CD4-positive, alpha-beta T cell treated with Interleukin-17A for 1 hour (primary cell): ENCODE measurements at regions not wholly inside any gene's neighbourhood (a gene's known extent, or its start where the extent isn't known, plus 50 kb on each side); places are given as distances from the start of the nearest gene placed in this dataset.

ENCODE experiments used
- DNase-seq: peaks from one replicate; pipeline ENCODE4 v3.0.0-alpha.2; 2020

GRCh38 chr1:218584418-218585155 is 239.5 kb downstream of the TGFB2 start:
- DNase-seq: no peak

- DNase-seq: no peak
These were observed 240.5 kb downstream of the TGFB2 start for GRCh38 chr1:218585511-218586184.

- DNase-seq: no peak
These were observed 242.8 kb downstream of the TGFB2 start for GRCh38 chr1:218587900-218588299.

GRCh38 chr1:218588540-218589172 is 243.5 kb downstream of the TGFB2 start:
- DNase-seq: no peak

GRCh38 chr1:218589487-218589886 is 244.4 kb downstream of the TGFB2 start:
- no peak for DNase-seq

- DNase-seq: no peak
These were observed 246.8 kb downstream of the TGFB2 start for GRCh38 chr1:218591966-218592365.

GRCh38 chr1:218592688-218593087 is 247.6 kb downstream of the TGFB2 start:
- no peak for DNase-seq

- DNase-seq: no peak
These were observed 255.8 kb downstream of the TGFB2 start for GRCh38 chr1:218600968-218601367.

- DNase-seq: no peak
These were observed 259.1 kb downstream of the TGFB2 start for GRCh38 chr1:218604217-218604616.

GRCh38 chr1:218611916-218612585 is 266.9 kb downstream of the TGFB2 start:
- no peak for DNase-seq

GRCh38 chr1:218613105-218613504 is 268.0 kb downstream of the TGFB2 start:
- no peak for DNase-seq

GRCh38 chr1:218614031-218614430 is 268.9 kb downstream of the TGFB2 start:
- DNase-seq: no peak

GRCh38 chr1:218616681-218617080 is 271.5 kb downstream of the TGFB2 start:
- DNase-seq: no peak

- DNase-seq: no peak
These were observed 272.9 kb downstream of the TGFB2 start for GRCh38 chr1:218617986-218618385.

GRCh38 chr1:218620956-218621355 is 275.8 kb downstream of the TGFB2 start:
- no peak for DNase-seq

- no peak for DNase-seq
These were observed 278.9 kb downstream of the TGFB2 start for GRCh38 chr1:218624052-218624451.

- DNase-seq: no peak
These were observed 280.3 kb downstream of the TGFB2 start for GRCh38 chr1:218625393-218625792.

- DNase-seq: no peak
These were observed 288.3 kb downstream of the TGFB2 start for GRCh38 chr1:218633238-218633988.

- DNase-seq: no peak
These were observed 289.1 kb downstream of the TGFB2 start for GRCh38 chr1:218634212-218634611.

GRCh38 chr1:218636548-218636947 is 291.4 kb downstream of the TGFB2 start:
- no peak for DNase-seq

GRCh38 chr1:218640173-218640572 is 295.0 kb downstream of the TGFB2 start:
- DNase-seq: no peak

- DNase-seq: no peak
These were observed 297.2 kb downstream of the TGFB2 start for GRCh38 chr1:218642033-218642948.
